ENCODE measurements at regions not wholly inside any gene's neighbourhood (a gene's known extent, or its start where the extent isn't known, plus 50 kb on each side); places are given as distances from the start of the nearest gene placed in this dataset.

- TF ChIP-seq, protein P1, sequence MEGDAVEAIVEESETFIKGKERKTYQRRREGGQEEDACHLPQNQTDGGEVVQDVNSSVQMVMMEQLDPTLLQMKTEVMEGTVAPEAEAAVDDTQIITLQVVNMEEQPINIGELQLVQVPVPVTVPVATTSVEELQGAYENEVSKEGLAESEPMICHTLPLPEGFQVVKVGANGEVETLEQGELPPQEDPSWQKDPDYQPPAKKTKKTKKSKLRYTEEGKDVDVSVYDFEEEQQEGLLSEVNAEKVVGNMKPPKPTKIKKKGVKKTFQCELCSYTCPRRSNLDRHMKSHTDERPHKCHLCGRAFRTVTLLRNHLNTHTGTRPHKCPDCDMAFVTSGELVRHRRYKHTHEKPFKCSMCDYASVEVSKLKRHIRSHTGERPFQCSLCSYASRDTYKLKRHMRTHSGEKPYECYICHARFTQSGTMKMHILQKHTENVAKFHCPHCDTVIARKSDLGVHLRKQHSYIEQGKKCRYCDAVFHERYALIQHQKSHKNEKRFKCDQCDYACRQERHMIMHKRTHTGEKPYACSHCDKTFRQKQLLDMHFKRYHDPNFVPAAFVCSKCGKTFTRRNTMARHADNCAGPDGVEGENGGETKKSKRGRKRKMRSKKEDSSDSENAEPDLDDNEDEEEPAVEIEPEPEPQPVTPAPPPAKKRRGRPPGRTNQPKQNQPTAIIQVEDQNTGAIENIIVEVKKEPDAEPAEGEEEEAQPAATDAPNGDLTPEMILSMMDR (IDR thresholded peaks at IDR 0.05; ENCODE audit: insufficient read depth, low read length, poor library complexity, severe bottlenecking): no peak
- no peak for DNase-seq (ENCODE audit: extremely low read depth, insufficient read length)
Measured at GRCh38 chr13:32883474-32883873, 132.7 kb upstream of the KL start.

DNA sequence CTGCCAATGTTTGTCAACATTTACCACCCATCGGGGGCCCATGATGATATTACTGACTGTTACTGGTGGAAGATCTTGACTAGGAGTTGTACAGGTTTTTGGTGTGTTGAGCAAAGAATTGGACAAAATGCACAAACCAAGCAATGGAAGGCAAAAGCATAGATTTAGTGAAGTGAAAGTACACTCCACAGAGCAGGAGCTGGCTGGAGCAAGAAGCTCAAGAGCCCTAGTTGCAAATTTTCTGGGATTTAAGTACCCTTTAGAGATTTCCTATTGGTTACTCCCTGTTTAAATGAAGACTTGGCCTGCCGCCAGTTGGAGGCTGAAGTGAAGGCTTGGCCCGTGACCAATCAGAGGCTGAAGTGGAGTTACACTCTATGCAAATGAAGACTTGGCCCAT, 128.6 kb upstream of the KL start:
- no peaks in the 10 kb centered on the region for H3K36me3 ChIP-seq (ENCODE audit: control insufficient read depth, insufficient read depth, low read length)
- TF ChIP-seq, protein P1 (IDR thresholded peaks at IDR 0.05; ENCODE audit: insufficient read depth, low read length, poor library complexity, severe bottlenecking): no peak
- H3K4me3 ChIP-seq (replicated peaks; ENCODE audit: low read depth, low read length): no peak overlapping the region
- no peak for DNase-seq (ENCODE audit: extremely low read depth, insufficient read length)
- no peaks in the 10 kb centered on the region; the same call in 1 of the 2 replicates for H3K27me3 ChIP-seq (replicated peaks; ENCODE audit: control insufficient read depth, insufficient read depth, low read length)

More at GRCh38 chr13:32883474-32883873, 132.7 kb upstream of the KL start:
- Histone ChIP-seq H3K4me3 (replicated peaks; ENCODE audit: low read depth, low read length) (no peak overlapping the region), H3K36me3 (ENCODE audit: control insufficient read depth, insufficient read depth, low read length) (no peaks in the 10 kb centered on the region), H3K27me3 (replicated peaks; ENCODE audit: control insufficient read depth, insufficient read depth, low read length) (no peaks in the 10 kb centered on the region; the same call in 1 of the 2 replicates)

- H3K4me3 ChIP-seq (replicated peaks; ENCODE audit: low read depth, low read length): no peak overlapping the region
- DNase-seq (ENCODE audit: extremely low read depth, insufficient read length): no peak
- TF ChIP-seq, protein P1 (IDR thresholded peaks at IDR 0.05; ENCODE audit: insufficient read depth, low read length, poor library complexity, severe bottlenecking): no peak
- H3K36me3 ChIP-seq (ENCODE audit: control insufficient read depth, insufficient read depth, low read length): no peaks in the 10 kb centered on the region
- H3K27me3 ChIP-seq (replicated peaks; ENCODE audit: control insufficient read depth, insufficient read depth, low read length): no peaks in the 10 kb centered on the region
Measured at GRCh38 chr13:32889986-32890565, 126.1 kb upstream of the KL start.

DNA sequence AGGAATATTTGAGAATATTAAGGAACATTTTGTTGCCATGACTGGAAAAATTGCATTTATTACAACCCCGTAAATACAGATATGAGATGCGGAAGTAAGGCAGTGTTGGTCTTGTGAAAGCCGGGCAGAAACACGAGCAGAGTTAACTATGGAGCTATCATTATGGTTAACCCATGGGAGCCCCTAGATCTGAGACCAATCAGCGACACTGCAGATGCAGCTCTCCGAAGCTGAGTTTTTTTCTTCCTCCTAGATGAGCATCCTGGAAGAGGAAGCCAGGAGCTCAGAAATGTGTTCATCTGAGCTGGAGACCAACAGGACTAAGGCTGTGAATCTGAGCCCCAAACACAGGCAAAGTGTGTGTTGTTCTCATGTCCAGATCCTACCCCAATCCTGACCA, 123.0 kb upstream of the KL start:
- Histone ChIP-seq H3K27me3 (replicated peaks; ENCODE audit: control insufficient read depth, insufficient read depth, low read length) (no peaks in the 10 kb centered on the region), H3K4me3 (replicated peaks; ENCODE audit: low read depth, low read length) (no peak overlapping the region), H3K36me3 (ENCODE audit: control insufficient read depth, insufficient read depth, low read length) (no peaks in the 10 kb centered on the region)
- DNase-seq (ENCODE audit: extremely low read depth, insufficient read length): no peak
- TF ChIP-seq, protein P1 (IDR thresholded peaks at IDR 0.05; ENCODE audit: insufficient read depth, low read length, poor library complexity, severe bottlenecking): no peak

GRCh38 chr13:32894589-32895001, 121.6 kb upstream of the KL start:
- DNase-seq (ENCODE audit: extremely low read depth, insufficient read length): no peak
- H3K4me3 ChIP-seq (replicated peaks; ENCODE audit: low read depth, low read length): no peak overlapping the region
- no peaks in the 10 kb centered on the region for H3K36me3 ChIP-seq (ENCODE audit: control insufficient read depth, insufficient read depth, low read length)
- H3K27me3 ChIP-seq (replicated peaks; ENCODE audit: control insufficient read depth, insufficient read depth, low read length): no peaks in the 10 kb centered on the region
- TF ChIP-seq, protein P1 (IDR thresholded peaks at IDR 0.05; ENCODE audit: insufficient read depth, low read length, poor library complexity, severe bottlenecking): no peak

GRCh38 chr13:32895296-32895695, 120.9 kb upstream of the KL start:
- no peaks in the 10 kb centered on the region for H3K27me3 ChIP-seq (replicated peaks; ENCODE audit: control insufficient read depth, insufficient read depth, low read length)
- TF ChIP-seq, protein P1 (IDR thresholded peaks at IDR 0.05; ENCODE audit: insufficient read depth, low read length, poor library complexity, severe bottlenecking): no peak
- no peaks in the 10 kb centered on the region for H3K36me3 ChIP-seq (ENCODE audit: control insufficient read depth, insufficient read depth, low read length)
- no peak for DNase-seq (ENCODE audit: extremely low read depth, insufficient read length)
- no peak overlapping the region for H3K4me3 ChIP-seq (replicated peaks; ENCODE audit: low read depth, low read length)
